ENCODE measurements at regions not wholly inside any gene's neighbourhood (a gene's known extent, or its start where the extent isn't known, plus 50 kb on each side); places are given as distances from the start of the nearest gene placed in this dataset.

DNA sequence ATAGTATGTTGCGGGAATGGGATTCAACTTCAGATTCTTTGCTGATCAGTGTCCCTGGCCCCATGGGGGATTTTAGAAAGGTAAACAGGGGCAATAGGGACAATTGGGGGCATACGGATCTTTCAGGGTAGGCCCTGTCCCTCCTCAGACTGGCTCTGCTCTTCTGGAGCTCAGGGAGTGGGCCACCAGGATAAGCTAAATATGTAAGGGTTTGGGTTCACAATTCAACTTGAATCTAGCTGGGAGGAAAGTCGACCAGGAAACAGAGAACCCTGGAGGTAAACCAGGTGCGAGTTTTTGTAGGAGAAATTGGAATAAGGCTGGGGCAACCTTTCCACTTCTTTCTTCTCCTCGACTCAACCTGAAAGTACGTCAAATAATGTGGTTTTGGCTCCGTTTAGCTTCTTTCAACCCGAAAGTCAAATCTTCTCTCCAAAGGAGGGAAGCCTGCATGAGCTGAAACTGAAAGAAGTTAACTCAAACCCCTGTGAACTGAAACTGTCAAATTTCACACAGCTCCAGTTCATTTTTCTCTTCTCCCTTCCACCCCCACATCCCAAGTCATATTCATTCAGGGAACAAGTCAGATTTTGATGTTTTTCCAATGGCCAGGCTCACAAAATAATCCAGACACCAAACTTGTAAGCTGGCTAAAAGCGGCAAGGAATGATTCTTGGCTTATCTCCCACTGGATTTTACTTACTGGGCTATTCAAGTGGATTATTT lies 278.2 kb downstream of the CLIC5 start:
- Histone ChIP-seq H3K9ac (ENCODE audit: low read length) (no peak overlapping the region), H2AFZ (ENCODE audit: insufficient read depth, low read length, poor library complexity) (no peak overlapping the region), H3K27ac (ENCODE audit: low read depth, low read length) (no peak overlapping the region), H2BK12ac (ENCODE audit: low read length) (no peak overlapping the region), H3K23ac (ENCODE audit: low read length) (no peak overlapping the region), H3K14ac (ENCODE audit: low read length) (no peak overlapping the region), H4K8ac (ENCODE audit: low read depth, low read length) (no peak overlapping the region), H3K9me3 (ENCODE audit: insufficient read depth, low read depth, low read length) (no peaks in the 10 kb centered on the region), H2BK120ac (ENCODE audit: insufficient read depth, low read length, poor library complexity) (no peak overlapping the region), H4K91ac (ENCODE audit: low read depth, low read length) (no peak overlapping the region), H3K36me3 (ENCODE audit: control insufficient read depth in 1 of 2, insufficient read depth in 2 of 2, low read length in 2 of 2) (no peaks in the 10 kb centered on the region), H3K4ac (ENCODE audit: low read depth, low read length) (no peak overlapping the region), H2AK5ac (ENCODE audit: low read length) (no peak overlapping the region), H3K27me3 (ENCODE audit: insufficient read depth, low read length) (no peaks in the 10 kb centered on the region), H3K79me1 (ENCODE audit: low read length) (no peaks in the 10 kb centered on the region), H3K18ac (ENCODE audit: low read length) (no peak overlapping the region), H3K4me1 (ENCODE audit: control insufficient read depth in 1 of 2, insufficient read depth in 2 of 2, low read length in 2 of 2) (no peaks in the 10 kb centered on the region), H4K12ac (ENCODE audit: low read depth, low read length) (no peak overlapping the region), H3K4me3 (ENCODE audit: low read depth, low read length) (no peak overlapping the region), H3K79me2 (ENCODE audit: control insufficient read depth, insufficient read depth, low read length, poor library complexity) (no peaks in the 10 kb centered on the region), H3K4me2 (ENCODE audit: low read length) (no peak overlapping the region), H2BK5ac (ENCODE audit: low read depth, low read length, poor library complexity) (no peak overlapping the region)
- no peak for DNase-seq
- WGBS (ENCODE audit: extremely low coverage, insufficient coverage, insufficient read length) = no CpG with 5 or more reads among the region's 9 CpGs

DNA sequence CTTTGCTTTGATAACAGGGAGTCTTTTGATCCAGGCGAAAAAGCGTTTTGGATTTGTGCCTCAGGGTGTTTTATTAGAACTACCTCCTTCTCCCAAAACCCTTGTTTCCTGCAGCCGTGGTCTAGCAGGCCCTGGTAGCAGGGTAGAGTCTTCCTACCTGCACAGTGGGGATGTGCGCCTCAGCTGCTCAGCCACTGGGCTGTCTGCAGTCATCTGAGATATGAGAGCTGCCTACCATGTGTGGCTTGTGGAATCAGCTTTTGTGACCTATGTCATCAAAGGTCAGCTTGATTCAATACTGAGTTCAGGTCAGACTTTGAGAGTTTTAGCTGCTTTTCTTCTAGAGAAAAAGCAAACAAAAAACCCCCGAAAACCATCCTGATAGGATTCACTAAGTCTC lies 279.5 kb downstream of the CLIC5 start:
- Histone ChIP-seq H3K27me3 (ENCODE audit: insufficient read depth, low read length) (no peaks in the 10 kb centered on the region), H3K4ac (ENCODE audit: low read depth, low read length) (no peak overlapping the region), H3K18ac (ENCODE audit: low read length) (no peak overlapping the region), H3K4me3 (ENCODE audit: low read depth, low read length) (no peak overlapping the region), H2BK5ac (ENCODE audit: low read depth, low read length, poor library complexity) (no peak overlapping the region), H4K12ac (ENCODE audit: low read depth, low read length) (no peak overlapping the region), H3K79me2 (ENCODE audit: control insufficient read depth, insufficient read depth, low read length, poor library complexity) (no peaks in the 10 kb centered on the region), H3K9me3 (ENCODE audit: insufficient read depth, low read depth, low read length) (no peaks in the 10 kb centered on the region), H3K4me2 (ENCODE audit: low read length) (no peak overlapping the region), H3K23ac (ENCODE audit: low read length) (no peak overlapping the region), H3K4me1 (ENCODE audit: control insufficient read depth in 1 of 2, insufficient read depth in 2 of 2, low read length in 2 of 2) (no peaks in the 10 kb centered on the region), H3K79me1 (ENCODE audit: low read length) (no peaks in the 10 kb centered on the region), H4K91ac (ENCODE audit: low read depth, low read length) (no peak overlapping the region), H2BK12ac (ENCODE audit: low read length) (no peak overlapping the region), H3K14ac (ENCODE audit: low read length) (no peak overlapping the region), H3K36me3 (ENCODE audit: control insufficient read depth in 1 of 2, insufficient read depth in 2 of 2, low read length in 2 of 2) (no peaks in the 10 kb centered on the region), H3K27ac (ENCODE audit: low read depth, low read length) (no peak overlapping the region), H2BK120ac (ENCODE audit: insufficient read depth, low read length, poor library complexity) (no peak overlapping the region), H2AFZ (ENCODE audit: insufficient read depth, low read length, poor library complexity) (no peak overlapping the region), H3K9ac (ENCODE audit: low read length) (no peak overlapping the region), H2AK5ac (ENCODE audit: low read length) (no peak overlapping the region), H4K8ac (ENCODE audit: low read depth, low read length) (no peak overlapping the region)
- DNase-seq = no peak
- no CpG with 5 or more reads among the region's 5 CpGs for WGBS (ENCODE audit: extremely low coverage, insufficient coverage, insufficient read length)

DNA sequence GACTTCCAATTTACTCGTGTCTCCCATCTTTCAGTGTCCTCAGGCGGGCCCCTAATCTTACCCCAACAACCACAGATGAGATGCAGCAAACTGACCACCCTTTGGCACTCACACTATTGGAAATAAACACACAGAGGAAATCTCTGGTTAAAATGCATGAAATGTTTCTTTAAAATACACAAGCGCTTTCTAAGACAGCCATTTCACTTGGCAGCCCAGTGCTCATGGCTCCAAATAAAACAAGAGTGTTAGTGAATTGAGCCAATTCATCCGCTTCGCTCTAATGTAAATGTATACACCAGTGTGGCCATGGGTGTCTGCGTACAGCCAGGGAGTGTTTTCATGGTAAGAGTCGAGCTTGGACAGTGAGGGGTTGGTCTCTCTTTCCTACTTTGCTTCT lies 282.9 kb downstream of the CLIC5 start:
- Histone ChIP-seq H3K36me3 (ENCODE audit: control insufficient read depth in 1 of 2, insufficient read depth in 2 of 2, low read length in 2 of 2) (no peaks in the 10 kb centered on the region), H3K79me1 (ENCODE audit: low read length) (no peaks in the 10 kb centered on the region), H3K9me3 (ENCODE audit: insufficient read depth, low read depth, low read length) (no peaks in the 10 kb centered on the region), H4K8ac (ENCODE audit: low read depth, low read length) (no peak overlapping the region), H4K91ac (ENCODE audit: low read depth, low read length) (no peak overlapping the region), H3K27me3 (ENCODE audit: insufficient read depth, low read length) (no peaks in the 10 kb centered on the region), H3K14ac (ENCODE audit: low read length) (no peak overlapping the region), H2AFZ (ENCODE audit: insufficient read depth, low read length, poor library complexity) (no peak overlapping the region), H2BK12ac (ENCODE audit: low read length) (no peak overlapping the region), H4K12ac (ENCODE audit: low read depth, low read length) (no peak overlapping the region), H3K4me2 (ENCODE audit: low read length) (no peak overlapping the region), H3K4me1 (ENCODE audit: control insufficient read depth in 1 of 2, insufficient read depth in 2 of 2, low read length in 2 of 2) (no peaks in the 10 kb centered on the region), H2BK120ac (ENCODE audit: insufficient read depth, low read length, poor library complexity) (no peak overlapping the region), H3K4ac (ENCODE audit: low read depth, low read length) (no peak overlapping the region), H3K4me3 (ENCODE audit: low read depth, low read length) (no peak overlapping the region), H3K9ac (ENCODE audit: low read length) (no peak overlapping the region), H2AK5ac (ENCODE audit: low read length) (no peak overlapping the region), H3K27ac (ENCODE audit: low read depth, low read length) (no peak overlapping the region), H3K23ac (ENCODE audit: low read length) (peak overlapping the region; percentile 45), H2BK5ac (ENCODE audit: low read depth, low read length, poor library complexity) (no peak overlapping the region), H3K79me2 (ENCODE audit: control insufficient read depth, insufficient read depth, low read length, poor library complexity) (no peaks in the 10 kb centered on the region), H3K18ac (ENCODE audit: low read length) (no peak overlapping the region)
- DNase-seq = no peak
- WGBS (ENCODE audit: extremely low coverage, insufficient coverage, insufficient read length) = no CpG with 5 or more reads among the region's 7 CpGs

DNA sequence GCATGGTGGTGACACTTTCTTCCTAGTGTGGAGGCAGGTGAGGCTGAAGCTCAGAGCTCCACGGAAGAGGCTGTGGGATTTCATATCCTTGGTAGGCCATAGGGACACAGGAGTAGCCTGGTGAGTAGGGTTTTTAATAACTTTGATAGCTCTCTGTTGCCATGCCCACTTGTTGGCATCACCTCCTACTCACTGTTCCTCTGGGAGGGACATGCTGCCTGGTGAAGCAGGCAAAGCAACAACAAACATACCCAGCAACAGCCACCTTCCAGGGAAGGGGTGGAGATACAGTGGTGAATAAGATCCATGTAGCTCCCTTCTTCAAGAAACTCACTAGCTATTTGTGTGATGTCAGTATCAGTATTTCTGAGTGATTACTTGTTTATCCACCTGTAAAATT lies 285.4 kb downstream of the CLIC5 start:
- Histone ChIP-seq H3K18ac (ENCODE audit: low read length) (no peak overlapping the region), H3K4me1 (ENCODE audit: control insufficient read depth in 1 of 2, insufficient read depth in 2 of 2, low read length in 2 of 2) (no peaks in the 10 kb centered on the region), H2BK12ac (ENCODE audit: low read length) (no peak overlapping the region), H4K12ac (ENCODE audit: low read depth, low read length) (no peak overlapping the region), H3K9me3 (ENCODE audit: insufficient read depth, low read depth, low read length) (no peaks in the 10 kb centered on the region), H2AFZ (ENCODE audit: insufficient read depth, low read length, poor library complexity) (no peak overlapping the region), H2BK5ac (ENCODE audit: low read depth, low read length, poor library complexity) (no peak overlapping the region), H2BK120ac (ENCODE audit: insufficient read depth, low read length, poor library complexity) (no peak overlapping the region), H4K91ac (ENCODE audit: low read depth, low read length) (no peak overlapping the region), H3K4ac (ENCODE audit: low read depth, low read length) (no peak overlapping the region), H3K4me2 (ENCODE audit: low read length) (no peak overlapping the region), H3K79me2 (ENCODE audit: control insufficient read depth, insufficient read depth, low read length, poor library complexity) (no peaks in the 10 kb centered on the region), H3K27ac (ENCODE audit: low read depth, low read length) (no peak overlapping the region), H4K8ac (ENCODE audit: low read depth, low read length) (no peak overlapping the region), H3K4me3 (ENCODE audit: low read depth, low read length) (no peak overlapping the region), H3K27me3 (ENCODE audit: insufficient read depth, low read length) (no peaks in the 10 kb centered on the region), H3K23ac (ENCODE audit: low read length) (no peak overlapping the region), H2AK5ac (ENCODE audit: low read length) (no peak overlapping the region), H3K9ac (ENCODE audit: low read length) (no peak overlapping the region), H3K36me3 (ENCODE audit: control insufficient read depth in 1 of 2, insufficient read depth in 2 of 2, low read length in 2 of 2) (no peaks in the 10 kb centered on the region), H3K79me1 (ENCODE audit: low read length) (no peaks in the 10 kb centered on the region), H3K14ac (ENCODE audit: low read length) (no peak overlapping the region)
- DNase-seq = no peak
- WGBS (ENCODE audit: extremely low coverage, insufficient coverage, insufficient read length) = no CpG with 5 or more reads among the region's 1 CpG
